HG03439 (cell line): ENCODE measurements at regions not wholly inside any gene's neighbourhood (a gene's known extent, or its start where the extent isn't known, plus 50 kb on each side); places are given as distances from the start of the nearest gene placed in this dataset.

Experiments used
- ATAC-seq: cut with Tn5 transposase; IDR thresholded peaks from one replicate; pipeline ENCODE4 v1.9.1; 2021; ENCODE audit warnings: mild to moderate bottlenecking, moderate library complexity; ENCODE audit not compliant: unreplicated experiment

GRCh38 chr4:45795135-45795534, 328.7 kb downstream of the GABRG1 start:
- ATAC-seq, result no peak

- ATAC-seq, result no peak
These were observed 345.3 kb downstream of the GABRG1 start for GRCh38 chr4:45778514-45778913.

- no peak for ATAC-seq
These were observed 347.7 kb downstream of the GABRG1 start for GRCh38 chr4:45776146-45776545.

- ATAC-seq, result no peak
These were observed 352.9 kb downstream of the GABRG1 start for GRCh38 chr4:45770958-45771357.

- no peak for ATAC-seq
These were observed 358.3 kb downstream of the GABRG1 start for GRCh38 chr4:45765521-45765920.

GRCh38 chr4:45751877-45752530, 371.9 kb downstream of the GABRG1 start:
- no peak for ATAC-seq

- ATAC-seq, result no peak
These were observed 373.1 kb downstream of the GABRG1 start for GRCh38 chr4:45750721-45751120.

- no peak for ATAC-seq
These were observed 378.1 kb downstream of the GABRG1 start for GRCh38 chr4:45745741-45746140.

- no peak for ATAC-seq
These were observed 382.0 kb downstream of the GABRG1 start for GRCh38 chr4:45741897-45742296.

- no peak for ATAC-seq
These were observed 391.7 kb downstream of the GABRG1 start for GRCh38 chr4:45732161-45732560.

GRCh38 chr4:45716093-45716492, 407.8 kb downstream of the GABRG1 start:
- ATAC-seq, result no peak

- ATAC-seq, result no peak
These were observed 409.9 kb downstream of the GABRG1 start for GRCh38 chr4:45713996-45714395.

GRCh38 chr4:45701621-45702020, 422.2 kb downstream of the GABRG1 start:
- no peak for ATAC-seq

GRCh38 chr4:45693746-45694145, 430.1 kb downstream of the GABRG1 start:
- ATAC-seq, result no peak

- ATAC-seq, result no peak
These were observed 431.6 kb downstream of the GABRG1 start for GRCh38 chr4:45692131-45692735.

GRCh38 chr4:45688341-45688740, 435.5 kb downstream of the GABRG1 start:
- no peak for ATAC-seq

- ATAC-seq, result no peak
These were observed 444.4 kb downstream of the GABRG1 start for GRCh38 chr4:45679411-45679810.

- no peak for ATAC-seq
These were observed 455.7 kb downstream of the GABRG1 start for GRCh38 chr4:45668128-45668527.

- ATAC-seq, result no peak
These were observed 460.2 kb downstream of the GABRG1 start for GRCh38 chr4:45663628-45664081.

- no peak for ATAC-seq
These were observed 460.9 kb downstream of the GABRG1 start for GRCh38 chr4:45663003-45663402.

- ATAC-seq, result no peak
These were observed 462.0 kb downstream of the GABRG1 start for GRCh38 chr4:45661893-45662292.

GRCh38 chr4:45650545-45650944, 473.3 kb downstream of the GABRG1 start:
- ATAC-seq, result no peak

GRCh38 chr4:45648846-45649245, 475.0 kb downstream of the GABRG1 start:
- no peak for ATAC-seq
